H1 (cell line): ENCODE measurements at regions not wholly inside any gene's neighbourhood (a gene's known extent, or its start where the extent isn't known, plus 50 kb on each side); places are given as distances from the start of the nearest gene placed in this dataset.
A peak's percentile ranks its signal among the peaks of the same experiment; 100 is the strongest.

Experiments used
- CTCF ChIA-PET: fragments of 300-600 bp; sonication (Branson Sonifier 250); formaldehyde crosslinking; loops from one replicate; lab custom pipeline; 2021; ENCODE audit not compliant: partially characterized antibody; lab: Charles Lee
- POLR2A ChIA-PET: fragments of 300-600 bp; sonication (Branson Sonifier 250); formaldehyde crosslinking; loops from one replicate; lab custom pipeline; 2021; ENCODE audit warnings: inconsistent platforms; ENCODE audit not compliant: partially characterized antibody; lab: Charles Lee
- DNase-seq, 2 experiments: peaks; one replicate each; pipeline versions ENCODE4 v3.0.0 to v3.0.0-alpha.2; 2010 to 2022; ENCODE audit warnings: low spot score in 2 of 2, low read depth in 1 of 2, mixed read lengths in 1 of 2
- FAIRE-seq: peaks from 2 replicates; lab custom pipeline; 2011; peaks lifted over from hg19 to GRCh38; lab: Jason Lieb, UNC
- H2AFZ ChIP-seq: 2 replicates; pipeline ENCODE4 v1.8.1; 2012; ENCODE audit warnings: low read length, inconsistent platforms
- H2AK5ac ChIP-seq: 2 replicates; pipeline ENCODE4 v1.6.1; 2013; ENCODE audit warnings: low read depth, low read length
- H2BK120ac ChIP-seq: replicated peaks from 2 replicates; pipeline ENCODE3; 2013; ENCODE audit warnings: low read depth, low read length, inconsistent platforms
- H2BK12ac ChIP-seq: 2 replicates; pipeline ENCODE4 v1.6.1; 2013; ENCODE audit warnings: low read depth, low read length
- H2BK15ac ChIP-seq: 2 replicates; pipeline ENCODE4 v1.6.1; 2013; ENCODE audit warnings: low read length
- H2BK20ac ChIP-seq: 2 replicates; pipeline ENCODE4 v1.6.1; 2013; ENCODE audit warnings: low read length
- H2BK5ac ChIP-seq: 2 replicates; pipeline ENCODE4 v1.6.1; 2013; ENCODE audit warnings: low read depth, low read length
- H3K14ac ChIP-seq: 2 replicates; pipeline ENCODE4 v1.6.1; 2013; ENCODE audit warnings: inconsistent platforms; ENCODE audit not compliant: insufficient read length
- H3K18ac ChIP-seq: 2 replicates; pipeline ENCODE4 v1.6.1; 2013; ENCODE audit warnings: low read length; ENCODE audit errors: extremely low read depth
- H3K23ac ChIP-seq: 2 replicates; pipeline ENCODE4 v1.6.1; 2013; ENCODE audit warnings: inconsistent platforms; ENCODE audit not compliant: insufficient read length
- H3K23me2 ChIP-seq: 2 replicates; pipeline ENCODE4 v1.6.1; 2013; ENCODE audit warnings: low read depth, low read length
- H3K27ac ChIP-seq: 2 replicates; pipeline ENCODE4 v1.6.1; 2011; ENCODE audit warnings: low read depth, low read length, inconsistent platforms
- H3K27me3 ChIP-seq, 4 experiments: replicated peaks in 1 of 4; 1 replicate in 1 of 4; 2 replicates in 3 of 4; pipeline versions ENCODE4 v1.6.1 to v1.8.1; 2011 to 2013; ENCODE audit warnings: low read length in 3 of 4, mild to moderate bottlenecking in 3 of 4, inconsistent platforms in 2 of 4, mixed read lengths in 2 of 4, moderate library complexity in 1 of 4; ENCODE audit not compliant: control insufficient read depth in 3 of 4, insufficient read depth in 3 of 4; ENCODE audit errors: extremely low read depth in 1 of 4
- H3K36me3 ChIP-seq, 4 experiments: 2 replicates each; pipeline versions ENCODE4 v1.6.1 to v1.8.1; 2011 to 2013; ENCODE audit warnings: mild to moderate bottlenecking in 4 of 4, low read length in 3 of 4, moderate library complexity in 2 of 4, control low read depth in 1 of 4, inconsistent platforms in 1 of 4; ENCODE audit not compliant: insufficient read depth in 4 of 4, control insufficient read depth in 2 of 4
- H3K4ac ChIP-seq: replicated peaks from 2 replicates; pipeline ENCODE3; 2013; ENCODE audit warnings: low read length, low read depth, mixed read lengths, inconsistent platforms; ENCODE audit not compliant: insufficient read length
- H3K4me1 ChIP-seq, 4 experiments: replicated peaks in 1 of 4; 1 replicate in 1 of 4; 2 replicates in 3 of 4; pipeline versions ENCODE4 v1.6.1 to v1.8.1; 2011 to 2013; ENCODE audit warnings: low read length in 3 of 4, inconsistent platforms in 2 of 4, mixed read lengths in 1 of 4; ENCODE audit not compliant: insufficient read depth in 4 of 4, control insufficient read depth in 3 of 4
- H3K4me2 ChIP-seq, 2 experiments: 2 replicates each; pipeline versions ENCODE4 v1.6.1 to v1.8.1; 2011 to 2013; ENCODE audit warnings: low read depth in 2 of 2, low read length in 2 of 2, control low read depth in 1 of 2, inconsistent platforms in 1 of 2, mild to moderate bottlenecking in 1 of 2; ENCODE audit not compliant: insufficient read depth in 1 of 2
- H3K4me3 ChIP-seq, 4 experiments: fragments of 200-600, 300-600 bp in 1 of 4; sonication (generic), shearing (Covaris generic), sonication (Bioruptor Twin) in 1 of 4; 2 replicates each; pipeline versions ENCODE4 v1.5.1 to v1.8.1; 2011 to 2016; ENCODE audit warnings: low read length in 4 of 4, low read depth in 3 of 4, control low read depth in 2 of 4, inconsistent platforms in 2 of 4, mild to moderate bottlenecking in 2 of 4, mixed read lengths in 1 of 4, moderate library complexity in 1 of 4; ENCODE audit not compliant: insufficient read depth in 2 of 4; ENCODE audit errors: extremely low read depth in 1 of 4
- H3K56ac ChIP-seq: replicated peaks from 2 replicates; pipeline ENCODE3; 2013; ENCODE audit warnings: low read depth, mild to moderate bottlenecking, mixed read lengths, low read length, inconsistent platforms; ENCODE audit not compliant: insufficient read length
- H3K79me1 ChIP-seq: 2 replicates; pipeline ENCODE4 v1.6.1; 2013; ENCODE audit warnings: low read depth, low read length, control low read depth
- H3K79me2 ChIP-seq, 2 experiments: 2 replicates each; pipeline versions ENCODE4 v1.6.1 to v1.8.1; 2012 to 2013; ENCODE audit warnings: low read length in 2 of 2, mild to moderate bottlenecking in 2 of 2, inconsistent platforms in 1 of 2; ENCODE audit not compliant: insufficient read depth in 2 of 2, control insufficient read depth in 1 of 2
- H3K9ac ChIP-seq, 4 experiments: replicated peaks in 1 of 4; 1 replicate in 1 of 4; 2 replicates in 3 of 4; pipeline versions ENCODE4 v1.6.1 to v1.8.1; 2011 to 2013; ENCODE audit warnings: low read depth in 3 of 4, low read length in 3 of 4, control low read depth in 2 of 4, mild to moderate bottlenecking in 2 of 4, moderate library complexity in 2 of 4, inconsistent platforms in 1 of 4; ENCODE audit errors: extremely low read depth in 1 of 4
- H3K9me3 ChIP-seq, 2 experiments: 2 replicates each; pipeline versions ENCODE4 v1.6.1 to v1.8.1; 2012 to 2013; ENCODE audit warnings: mild to moderate bottlenecking in 2 of 2, moderate library complexity in 2 of 2, control low read depth in 1 of 2, inconsistent platforms in 1 of 2, low read depth in 1 of 2, low read length in 1 of 2, mixed read lengths in 1 of 2; ENCODE audit not compliant: insufficient read depth in 2 of 2
- H4K20me1 ChIP-seq, 2 experiments: replicated peaks in 1 of 2; 2 replicates each; pipeline versions ENCODE3 to v1.8.1; 2011 to 2013; ENCODE audit warnings: inconsistent platforms in 2 of 2, low read length in 2 of 2, mild to moderate bottlenecking in 1 of 2; ENCODE audit not compliant: insufficient read depth in 2 of 2, control insufficient read depth in 1 of 2
- H4K5ac ChIP-seq: 2 replicates; pipeline ENCODE4 v1.6.1; 2013; ENCODE audit warnings: low read length, low read depth, mixed read lengths, inconsistent platforms; ENCODE audit not compliant: insufficient read length
- H4K8ac ChIP-seq: 2 replicates; pipeline ENCODE4 v1.8.0; 2013; ENCODE audit warnings: mild to moderate bottlenecking, moderate library complexity, low read length, inconsistent platforms; ENCODE audit not compliant: insufficient read depth; ENCODE audit errors: extremely low read depth
- H4K91ac ChIP-seq: replicated peaks from 2 replicates; pipeline ENCODE3; 2013; ENCODE audit warnings: low read length, mixed read lengths, inconsistent platforms; ENCODE audit not compliant: insufficient read length
- NANOG ChIP-seq: IDR thresholded peaks from 2 replicates; pipeline ENCODE4 v1.6.1; 2011; ENCODE audit warnings: low read length, low read depth, mild to moderate bottlenecking, inconsistent platforms; ENCODE audit not compliant: insufficient read depth, poor library complexity, severe bottlenecking
- POLR2A ChIP-seq, 2 experiments: IDR thresholded peaks; 1 replicate in 1 of 2; 2 replicates in 1 of 2; pipeline ENCODE4 v1.6.1; 2011; ENCODE audit warnings: low read depth in 2 of 2, low read length in 2 of 2, mild to moderate bottlenecking in 2 of 2; ENCODE audit errors: control extremely low read depth in 1 of 2
- RFX5 ChIP-seq: IDR thresholded peaks from 2 replicates; pipeline ENCODE4 v1.6.1; 2011; ENCODE audit warnings: low read depth, low read length, improper control_type of control experiment, borderline replicate concordance
- RNF2 ChIP-seq: fragments of 200-900, 300-1000 bp; sonication (generic); IDR thresholded peaks from 2 replicates; pipeline ENCODE4 v1.7.1; 2016; ENCODE audit warnings: borderline replicate concordance, low read depth, mild to moderate bottlenecking, antibody characterized with exemption, low read length; ENCODE audit not compliant: poor library complexity, severe bottlenecking; ENCODE audit errors: missing control alignments
- SIX5 ChIP-seq: IDR thresholded peaks from 2 replicates; pipeline ENCODE4 v1.6.1; 2011; ENCODE audit warnings: mild to moderate bottlenecking, low read depth, low read length
- WGBS, 2 experiments: shearing (Covaris generic) in 1 of 2; methylation state at CpG; one replicate each; pipeline versions ENCODE4 v1.1.6 to v1.1.7; 2013 to 2015; ENCODE audit warnings: low lambda C conversion rate in 2 of 2, mixed read lengths in 2 of 2, inconsistent platforms in 1 of 2, low coverage in 1 of 2, missing lambda C conversion rate in 1 of 2; ENCODE audit not compliant: insufficient replicate concordance in 2 of 2, insufficient coverage in 1 of 2, insufficient read length in 1 of 2; ENCODE audit errors: extremely low coverage in 1 of 2, missing lambda C conversion rate in 1 of 2; 5-methylcytosine and 5-hydroxymethylcytosine counted together
- TF ChIP-seq, protein P1 (sequence below): IDR thresholded peaks from 2 replicates; pipeline ENCODE4 v1.6.1; 2012; ENCODE audit warnings: low read length, inconsistent platforms

DNA sequence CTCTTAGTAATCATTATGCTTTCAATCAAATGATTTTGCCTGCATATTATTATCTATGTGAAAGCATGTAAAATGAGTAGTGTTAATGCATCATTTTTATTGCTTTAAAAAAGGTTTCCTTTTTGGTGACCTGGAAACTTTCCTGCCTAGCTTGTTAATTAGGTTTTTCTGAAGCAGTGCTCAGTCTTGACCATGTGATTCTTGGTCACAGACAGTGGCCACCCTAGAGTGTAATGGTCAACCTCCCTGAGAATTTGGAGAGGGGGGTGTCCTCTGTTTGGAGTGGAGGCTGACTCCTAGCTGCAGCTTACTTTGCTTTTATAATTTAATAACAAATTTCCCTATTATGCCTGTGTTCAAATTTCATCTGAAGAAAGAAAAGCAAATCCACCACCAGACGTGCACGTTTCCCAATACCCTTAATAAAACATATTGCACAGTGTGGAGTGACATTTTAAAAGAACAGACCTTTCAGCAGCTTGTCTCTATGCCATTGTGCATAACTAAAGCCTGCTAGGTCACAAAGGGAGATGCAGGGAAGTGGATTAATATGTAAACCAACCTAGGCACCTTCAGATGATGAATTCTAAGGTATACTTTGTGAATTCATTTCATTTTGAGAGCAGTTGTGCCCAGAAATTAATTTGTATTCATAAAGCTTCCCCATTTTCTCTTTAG, 130.6 kb downstream of the RPRM start:
- Histone ChIP-seq H3K36me3 (no peaks in the 10 kb centered on the region), H2BK20ac (no peak overlapping the region), H3K27ac (no peak overlapping the region), H3K27me3 (no peaks in the 10 kb centered on the region), H3K9me3 (no peaks in the 10 kb centered on the region), H3K23ac (no peak overlapping the region), H2AK5ac (no peak overlapping the region), H3K56ac (no peak overlapping the region), H2BK5ac (no peak overlapping the region), H2AFZ (no peak overlapping the region), H3K79me1 (no peaks in the 10 kb centered on the region), H3K23me2 (no peaks in the 10 kb centered on the region), H4K20me1 (no peaks in the 10 kb centered on the region), H3K14ac (no peak overlapping the region), H4K8ac (no peak overlapping the region), H3K4me1 (0 out of 7 replicates have a peak, but pooled peaks cover 0 to 3% (median 0%) of the 10 kb centered on the region in 4 experiments), H3K18ac (no peak overlapping the region), H3K4ac (no peak overlapping the region), H4K5ac (no peak overlapping the region), H3K4me2 (no peak overlapping the region), H2BK15ac (no peak overlapping the region), H3K4me3 (no peak overlapping the region), H2BK120ac (no peak overlapping the region), H2BK12ac (no peak overlapping the region), H3K79me2 (no peaks in the 10 kb centered on the region), H3K9ac (peak overlapping the region in 1 of 4 experiments; percentile 8; a peak in 1 of 7 replicates), H4K91ac (no peak overlapping the region)
- CTCF ChIA-PET = interaction anchor here (0.9 to 9.2 kb wide), 8 partner anchors 10 to 422 kb away, joined by 3 to 66 read pairs (median 4); partner anchors contain the start of gene RPRM
- POLR2A ChIA-PET = no interaction called here
- 55% methylated on average over 2 of the region's 2 CpGs; no CpG with 5 or more reads in 1 of the 2 experiments for WGBS, 2 experiments
- FAIRE-seq (no peak), DNase-seq (no peak)
- TF ChIP-seq RFX5 (no peak), SIX5 (no peak), POLR2A (IDR thresholded peaks at IDR 0.05; ENCODE audit: control extremely low read depth in 1 of 2, low read depth in 2 of 2, low read length in 2 of 2) (no peak), NANOG (no peak), RNF2 (no peak)
- TF ChIP-seq, protein P1, sequence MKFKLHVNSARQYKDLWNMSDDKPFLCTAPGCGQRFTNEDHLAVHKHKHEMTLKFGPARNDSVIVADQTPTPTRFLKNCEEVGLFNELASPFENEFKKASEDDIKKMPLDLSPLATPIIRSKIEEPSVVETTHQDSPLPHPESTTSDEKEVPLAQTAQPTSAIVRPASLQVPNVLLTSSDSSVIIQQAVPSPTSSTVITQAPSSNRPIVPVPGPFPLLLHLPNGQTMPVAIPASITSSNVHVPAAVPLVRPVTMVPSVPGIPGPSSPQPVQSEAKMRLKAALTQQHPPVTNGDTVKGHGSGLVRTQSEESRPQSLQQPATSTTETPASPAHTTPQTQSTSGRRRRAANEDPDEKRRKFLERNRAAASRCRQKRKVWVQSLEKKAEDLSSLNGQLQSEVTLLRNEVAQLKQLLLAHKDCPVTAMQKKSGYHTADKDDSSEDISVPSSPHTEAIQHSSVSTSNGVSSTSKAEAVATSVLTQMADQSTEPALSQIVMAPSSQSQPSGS = no peak
